ENCODE measurements at regions not wholly inside any gene's neighbourhood (a gene's known extent, or its start where the extent isn't known, plus 50 kb on each side); places are given as distances from the start of the nearest gene placed in this dataset.
"Not testable (repeated sequence)": the region's sequence is repeated elsewhere in the genome, so short reads cannot be mapped to it uniquely, and the experiment has no call there.

DNA sequence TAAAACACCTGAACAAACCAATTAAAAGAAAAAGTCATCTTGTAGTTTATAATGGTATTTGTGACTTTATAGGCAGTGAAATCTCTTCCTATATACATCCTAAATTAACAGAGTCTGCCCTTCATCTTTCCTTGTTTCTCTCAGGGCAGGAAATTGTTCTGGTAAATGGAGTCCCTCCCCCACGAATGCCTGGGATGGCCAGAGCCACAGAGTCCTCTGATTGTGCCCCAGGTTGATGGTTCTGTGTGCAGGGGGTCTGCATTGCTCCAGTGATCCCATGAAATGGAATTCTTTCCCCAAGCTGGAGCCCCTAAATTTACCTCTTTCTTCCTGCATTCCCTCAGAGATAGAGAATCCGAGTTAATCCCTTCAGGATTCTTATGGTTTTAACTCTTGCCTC, 155.5 kb downstream of the MTX2 start:
- Mint-ChIP-seq H3K9me3 (no peaks in the 10 kb centered on the region), H3K27ac (peak overlapping the region; percentile 51), H3K36me3 (no peaks in the 10 kb centered on the region), H3K4me1 (peaks cover 18% of the 10 kb centered on the region), H3K27me3 (ENCODE audit: low read depth) (peaks cover 23% of the 10 kb centered on the region), H3K4me3 (no peak overlapping the region)
- TF ChIP-seq CTCF (IDR thresholded peaks at IDR 0.05; ENCODE audit: unreplicated experiment), result no peak
- DNase-seq (ENCODE audit: low spot score in 2 of 2, unreplicated experiment in 2 of 2), result no peak

DNA sequence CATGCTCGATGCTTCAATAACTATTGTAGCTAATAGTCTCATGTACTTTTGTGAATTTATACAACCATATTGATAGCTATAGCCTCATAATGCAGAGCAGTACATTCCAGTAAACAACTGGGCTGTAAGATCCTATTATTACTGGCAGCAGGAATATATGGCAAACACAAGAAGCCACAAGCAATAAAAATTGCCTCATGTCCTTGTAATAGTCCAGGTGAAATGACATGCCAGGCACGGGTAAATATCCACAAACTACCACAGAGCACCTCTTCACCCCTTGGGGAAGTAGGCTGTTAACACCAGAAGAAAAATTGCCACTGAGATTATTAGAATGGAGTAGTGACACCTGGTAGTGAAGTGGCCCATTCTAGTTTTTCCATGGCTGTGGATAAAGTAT, 158.3 kb downstream of the MTX2 start:
- H3K27me3 Mint-ChIP-seq (ENCODE audit: low read depth), result peaks cover 29% of the 10 kb centered on the region
- no peaks in the 10 kb centered on the region for H3K9me3 Mint-ChIP-seq
- no peak for DNase-seq (ENCODE audit: low spot score in 2 of 2, unreplicated experiment in 2 of 2)
- no peak overlapping the region for H3K4me3 Mint-ChIP-seq
- no peak overlapping the region for H3K27ac Mint-ChIP-seq
- no peaks in the 10 kb centered on the region for H3K36me3 Mint-ChIP-seq
- TF ChIP-seq CTCF (IDR thresholded peaks at IDR 0.05; ENCODE audit: unreplicated experiment), result no peak
- H3K4me1 Mint-ChIP-seq, result peaks cover 14% of the 10 kb centered on the region

GRCh38 chr2:176428944-176429469, 159.8 kb downstream of the MTX2 start:
- not testable (repeated sequence) for H3K36me3 Mint-ChIP-seq; H3K9me3 Mint-ChIP-seq; DNase-seq (ENCODE audit: low spot score in 2 of 2, unreplicated experiment in 2 of 2); H3K27ac Mint-ChIP-seq; H3K4me3 Mint-ChIP-seq
- Mint-ChIP-seq H3K4me1 (peaks cover 11% of the 10 kb centered on the region), H3K27me3 (ENCODE audit: low read depth) (peaks cover 36% of the 10 kb centered on the region)

DNA sequence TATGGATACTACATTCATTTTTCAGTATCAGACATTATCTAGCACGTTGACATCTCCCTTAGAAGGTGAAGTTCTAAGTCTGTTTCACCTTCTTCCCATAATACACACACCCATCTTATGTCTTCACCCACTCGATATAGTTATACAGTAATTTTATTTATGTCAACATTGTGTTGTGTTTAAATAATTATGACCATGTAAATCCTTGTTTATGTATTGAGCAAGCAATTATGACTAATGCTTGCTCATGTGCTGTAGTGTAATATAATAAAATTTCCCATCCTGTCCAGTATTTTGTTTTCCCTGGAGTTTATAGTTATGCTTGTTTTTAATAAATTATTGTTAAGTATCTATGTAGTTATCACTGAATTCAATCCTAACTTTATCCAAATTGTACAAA, 163.2 kb downstream of the MTX2 start:
- no peak for TF ChIP-seq CTCF (IDR thresholded peaks at IDR 0.05; ENCODE audit: unreplicated experiment)
- Mint-ChIP-seq H3K4me1 (no peaks in the 10 kb centered on the region), H3K27ac (no peak overlapping the region), H3K9me3 (peaks cover 24% of the 10 kb centered on the region), H3K27me3 (ENCODE audit: low read depth) (peaks cover 33% of the 10 kb centered on the region), H3K36me3 (no peaks in the 10 kb centered on the region), H3K4me3 (no peak overlapping the region)
- DNase-seq (ENCODE audit: low spot score in 2 of 2, unreplicated experiment in 2 of 2), result no peak

GRCh38 chr2:176435729-176436128, 166.5 kb downstream of the MTX2 start:
- H3K4me1 Mint-ChIP-seq, result no peaks in the 10 kb centered on the region
- no peak overlapping the region for H3K4me3 Mint-ChIP-seq
- H3K36me3 Mint-ChIP-seq, result no peaks in the 10 kb centered on the region
- no peak for TF ChIP-seq CTCF (IDR thresholded peaks at IDR 0.05; ENCODE audit: unreplicated experiment)
- DNase-seq (ENCODE audit: low spot score in 2 of 2, unreplicated experiment in 2 of 2), result no peak
- peaks cover 24% of the 10 kb centered on the region for H3K9me3 Mint-ChIP-seq
- H3K27ac Mint-ChIP-seq, result no peak overlapping the region
- H3K27me3 Mint-ChIP-seq (ENCODE audit: low read depth), result peaks cover 16% of the 10 kb centered on the region

- no peaks in the 10 kb centered on the region for H3K9me3 Mint-ChIP-seq
- no peak overlapping the region for H3K4me3 Mint-ChIP-seq
- no peak for DNase-seq (ENCODE audit: low spot score in 2 of 2, unreplicated experiment in 2 of 2)
- H3K27me3 Mint-ChIP-seq (ENCODE audit: low read depth), result peaks cover 13% of the 10 kb centered on the region
- H3K27ac Mint-ChIP-seq, result no peak overlapping the region
- H3K4me1 Mint-ChIP-seq, result no peaks in the 10 kb centered on the region
- no peaks in the 10 kb centered on the region for H3K36me3 Mint-ChIP-seq
- TF ChIP-seq CTCF (IDR thresholded peaks at IDR 0.05; ENCODE audit: unreplicated experiment), result no peak
These were observed 174.7 kb downstream of the MTX2 start for GRCh38 chr2:176443946-176444345.
